Muscle of arm (tissue), 1 donor: ENCODE measurements at regions not wholly inside any gene's neighbourhood (a gene's known extent, or its start where the extent isn't known, plus 50 kb on each side); places are given as distances from the start of the nearest gene placed in this dataset.

ENCODE experiments used
- DNase-seq: peaks from one replicate; pipeline ENCODE4 v3.0.0-alpha.2; 2013

GRCh38 chr21:43332861-43333297 lies 94.1 kb downstream of the SIK1 start:
- peak; percentile 68 for DNase-seq

- peak; percentile 54 for DNase-seq
Observed at GRCh38 chr21:43331962-43332828, 94.7 kb downstream of the SIK1 start.

GRCh38 chr21:43331111-43331961 lies 95.6 kb downstream of the SIK1 start:
- no peak for DNase-seq

DNA sequence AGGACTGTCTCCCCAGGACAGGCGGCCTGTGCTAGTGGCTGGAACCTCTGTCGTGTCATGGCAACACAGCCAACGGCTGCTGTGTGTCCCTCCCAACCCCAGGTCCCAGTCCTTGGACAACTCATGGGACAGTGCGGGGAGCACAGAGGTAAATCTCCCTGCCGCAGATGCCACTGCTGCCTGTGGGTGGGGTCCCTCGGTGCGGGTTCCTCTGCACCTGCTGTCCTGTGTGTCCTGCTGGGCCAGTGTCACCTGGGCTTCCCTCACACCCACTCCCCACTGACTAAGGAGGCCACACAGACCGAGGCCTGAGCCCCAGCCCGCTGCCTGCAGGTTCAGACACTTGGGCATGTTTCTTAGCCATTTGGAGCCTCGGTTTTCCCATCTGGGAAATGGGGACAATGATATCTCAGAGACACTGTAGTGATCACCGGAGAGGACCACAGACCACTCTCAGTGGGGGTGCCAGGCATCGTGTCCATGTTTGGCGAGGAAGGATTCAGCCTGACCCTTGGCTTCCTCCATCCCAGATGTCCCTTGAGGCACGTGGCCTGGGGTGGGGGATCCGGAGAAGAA lies 96.5 kb downstream of the SIK1 start:
- DNase-seq: no peak

DNA sequence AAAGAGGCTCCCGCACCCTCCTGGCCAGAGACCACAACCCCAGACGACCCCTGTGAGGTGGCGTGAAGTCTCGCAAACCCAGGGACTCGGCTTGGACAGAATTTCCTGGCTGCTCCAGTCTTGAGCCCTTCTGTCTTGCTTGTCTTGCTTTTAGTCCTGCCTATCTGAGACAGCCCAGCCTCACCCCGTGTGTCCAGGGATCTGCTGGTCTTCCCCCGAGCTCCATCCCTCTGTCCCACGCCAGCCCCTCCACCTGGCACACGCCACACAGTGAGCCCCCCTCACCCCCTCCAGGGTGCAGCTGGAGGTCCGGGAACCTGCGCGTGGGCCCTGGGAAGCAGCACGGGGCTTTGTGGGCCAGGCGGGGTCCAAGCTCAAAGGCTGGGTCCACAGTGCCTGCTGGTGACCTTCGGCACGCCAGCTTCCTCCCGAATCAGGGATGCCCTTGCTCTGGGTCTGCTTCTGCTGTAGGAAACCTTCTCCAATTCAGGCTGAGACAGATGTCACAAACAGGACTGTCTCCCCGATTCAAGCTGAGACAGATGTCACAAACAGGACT lies 97.1 kb downstream of the SIK1 start:
- no peak for DNase-seq

GRCh38 chr21:43328958-43329691 lies 97.8 kb downstream of the SIK1 start:
- no peak for DNase-seq

GRCh38 chr21:43328185-43328957 lies 98.6 kb downstream of the SIK1 start:
- DNase-seq: peak; percentile 48

DNA sequence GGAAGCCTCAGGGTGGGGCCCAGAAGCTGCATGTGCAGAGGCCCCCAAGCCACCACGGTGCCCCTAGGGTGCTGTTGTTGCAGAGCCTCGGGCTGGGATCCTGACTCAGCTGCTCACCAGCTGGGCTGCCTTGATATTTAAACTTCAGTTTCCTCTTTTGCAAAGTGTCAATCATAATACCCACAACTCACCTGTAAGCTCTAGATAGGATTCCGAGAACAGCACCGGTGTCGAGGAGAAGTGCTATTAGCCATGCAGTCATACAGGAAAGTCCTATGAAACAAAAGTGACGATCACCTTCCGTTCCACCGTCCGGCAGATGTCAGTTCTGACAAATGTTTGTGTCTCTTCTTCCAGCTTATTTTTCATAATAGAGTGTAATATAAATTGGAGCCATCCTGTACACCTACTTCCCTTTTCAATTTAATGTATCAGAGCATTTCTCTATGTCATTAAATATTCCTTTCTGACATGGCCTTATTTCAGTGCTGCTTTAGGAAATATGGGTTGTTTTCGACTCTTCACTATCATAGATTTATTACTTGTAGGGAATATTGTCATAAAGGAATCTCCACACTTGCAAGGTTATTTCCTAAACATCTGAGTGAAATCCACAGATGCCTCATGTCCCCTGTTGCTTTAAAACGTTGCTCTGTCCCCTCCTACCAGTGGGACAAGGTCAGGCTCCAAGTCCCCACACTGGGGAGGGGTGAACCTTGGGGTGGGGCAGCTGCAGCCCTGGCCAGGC lies 100.8 kb downstream of the SIK1 start:
- DNase-seq: no peak

DNA sequence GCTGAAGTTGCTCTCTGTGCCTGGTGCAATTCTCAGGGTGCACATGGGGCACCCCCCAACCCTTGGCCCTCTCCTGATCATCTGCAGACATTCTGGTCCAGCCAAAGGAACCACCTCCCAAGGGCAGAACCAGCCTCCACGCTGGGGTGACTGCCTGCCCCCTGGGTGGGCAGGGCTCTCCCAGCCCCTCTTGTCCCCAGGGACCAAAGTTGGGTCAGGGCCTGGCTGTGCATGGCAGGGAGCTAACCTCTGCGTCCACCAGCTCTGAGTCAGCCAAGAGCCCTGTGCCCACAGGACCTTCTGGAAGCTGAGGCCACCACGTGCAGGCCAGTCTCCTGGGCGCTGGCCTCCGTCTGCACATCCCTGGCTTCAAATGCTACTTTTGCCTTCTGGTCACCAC lies 101.9 kb downstream of the SIK1 start:
- no peak for DNase-seq

GRCh38 chr21:43324596-43324995 lies 102.3 kb downstream of the SIK1 start:
- DNase-seq: no peak

GRCh38 chr21:43323244-43324005 lies 103.5 kb downstream of the SIK1 start:
- DNase-seq: no peak

- no peak for DNase-seq
Observed at GRCh38 chr21:43322805-43323204, 104.1 kb downstream of the SIK1 start.

- DNase-seq: no peak
Observed at GRCh38 chr21:43322311-43322710, 104.6 kb downstream of the SIK1 start.

GRCh38 chr21:43321611-43322010 lies 105.3 kb downstream of the SIK1 start:
- no peak for DNase-seq

DNA sequence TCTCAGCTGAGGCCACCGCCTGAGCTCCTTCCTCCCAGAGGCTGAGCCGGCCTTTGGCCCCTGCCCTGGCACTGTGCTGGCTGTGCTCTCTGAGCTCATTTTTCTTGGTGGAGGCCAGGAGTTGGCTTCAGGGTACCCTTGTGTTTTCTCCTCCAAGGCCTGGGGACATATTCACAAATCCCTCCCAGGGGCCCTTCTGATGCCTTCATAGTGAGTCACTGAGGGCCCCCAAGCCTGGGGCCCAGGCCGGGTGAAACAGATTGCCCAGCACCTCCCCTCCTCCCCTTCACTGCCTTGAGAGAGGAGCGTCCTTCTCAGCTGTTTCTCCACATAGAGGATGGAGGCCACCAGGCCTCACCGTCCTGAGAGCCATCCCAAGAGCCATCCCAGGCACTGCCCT lies 105.8 kb downstream of the SIK1 start:
- DNase-seq: no peak

DNA sequence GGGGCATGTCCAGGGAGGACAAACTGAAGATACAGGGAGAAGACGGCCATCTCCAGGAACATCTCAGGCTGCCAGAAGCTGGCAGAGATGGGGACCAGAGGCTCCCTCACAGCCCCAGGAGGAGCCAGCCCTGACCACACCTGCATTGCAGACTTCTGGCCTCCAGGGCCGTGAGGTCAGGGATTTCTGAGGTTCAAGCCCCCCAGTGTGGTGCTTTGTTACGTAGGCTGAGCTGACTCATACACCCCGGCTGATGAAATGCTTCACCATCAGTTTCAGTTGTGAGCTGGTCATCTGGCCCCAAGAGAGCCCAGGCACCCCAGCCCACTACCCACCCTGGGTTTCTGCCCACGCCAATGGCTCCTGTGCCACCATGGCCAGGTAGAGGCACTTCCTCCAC lies 106.4 kb downstream of the SIK1 start:
- no peak for DNase-seq

DNA sequence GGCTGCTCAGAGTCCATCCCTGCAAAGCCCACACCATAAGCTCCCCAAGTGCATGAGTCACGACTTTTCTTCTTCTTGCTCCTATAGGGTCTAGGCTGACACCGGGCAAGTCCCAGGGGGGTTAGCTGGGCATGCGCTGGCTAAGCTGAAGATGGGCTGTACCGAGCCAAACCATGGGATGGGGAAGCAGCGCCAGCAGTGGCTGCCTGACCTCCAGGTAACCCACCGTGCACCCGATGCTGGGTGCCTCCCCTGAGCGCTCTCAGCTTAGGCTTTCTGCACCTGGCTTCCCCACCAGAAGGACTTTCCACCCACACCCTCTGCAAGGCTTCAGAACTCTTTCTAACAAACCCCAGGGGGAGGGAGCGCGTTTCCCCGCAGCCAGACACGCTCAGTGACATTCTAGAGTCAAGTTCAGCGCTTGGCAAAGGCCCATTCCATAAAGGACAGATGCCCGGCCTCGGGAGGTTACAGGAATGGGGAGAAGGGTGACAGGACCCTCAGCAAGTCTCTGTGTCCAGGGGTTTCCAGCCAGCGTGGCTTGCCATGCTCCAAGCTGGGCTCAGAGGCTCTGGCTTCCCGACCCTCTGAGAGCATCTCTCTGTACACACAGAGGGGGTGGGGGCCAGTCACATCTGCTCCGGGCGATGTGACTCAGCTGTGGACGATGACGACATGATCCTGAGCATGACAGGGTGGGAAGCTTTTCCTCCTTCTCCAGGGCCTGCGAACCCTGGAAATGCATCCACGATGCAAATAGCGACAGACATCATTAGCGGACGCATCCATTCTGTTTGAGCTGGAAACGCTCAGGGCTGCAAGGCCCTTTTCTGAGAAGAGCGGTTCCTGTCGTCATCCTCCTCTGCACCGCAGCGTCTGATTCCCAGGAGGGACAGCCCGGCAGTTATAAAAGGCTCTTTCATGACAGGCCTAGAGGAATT lies 107.8 kb downstream of the SIK1 start:
- peak; percentile 66 for DNase-seq

DNA sequence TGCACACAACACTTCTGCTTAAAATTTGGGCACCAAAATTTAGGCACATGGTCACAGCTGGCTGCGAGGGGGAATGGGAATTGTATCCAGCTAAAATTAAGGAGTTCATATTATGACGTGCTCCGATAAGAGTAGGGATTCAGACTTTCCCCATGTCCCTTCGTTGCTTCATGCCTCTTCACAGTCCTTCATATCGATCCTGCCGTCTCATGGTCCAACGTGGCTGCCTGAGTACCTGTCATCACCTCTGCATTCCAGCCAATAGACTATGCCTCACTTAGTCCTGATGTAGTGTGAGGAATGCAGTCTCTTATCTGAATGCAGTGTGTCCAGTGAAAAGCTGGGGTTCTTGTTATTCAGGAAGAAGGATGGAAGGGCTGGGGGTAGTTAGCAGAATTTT lies 108.6 kb downstream of the SIK1 start:
- DNase-seq: no peak
